ENCODE measurements at regions not wholly inside any gene's neighbourhood (a gene's known extent, or its start where the extent isn't known, plus 50 kb on each side); places are given as distances from the start of the nearest gene placed in this dataset.
"Not testable (repeated sequence)": the region's sequence is repeated elsewhere in the genome, so short reads cannot be mapped to it uniquely, and the experiment has no call there.

DNA sequence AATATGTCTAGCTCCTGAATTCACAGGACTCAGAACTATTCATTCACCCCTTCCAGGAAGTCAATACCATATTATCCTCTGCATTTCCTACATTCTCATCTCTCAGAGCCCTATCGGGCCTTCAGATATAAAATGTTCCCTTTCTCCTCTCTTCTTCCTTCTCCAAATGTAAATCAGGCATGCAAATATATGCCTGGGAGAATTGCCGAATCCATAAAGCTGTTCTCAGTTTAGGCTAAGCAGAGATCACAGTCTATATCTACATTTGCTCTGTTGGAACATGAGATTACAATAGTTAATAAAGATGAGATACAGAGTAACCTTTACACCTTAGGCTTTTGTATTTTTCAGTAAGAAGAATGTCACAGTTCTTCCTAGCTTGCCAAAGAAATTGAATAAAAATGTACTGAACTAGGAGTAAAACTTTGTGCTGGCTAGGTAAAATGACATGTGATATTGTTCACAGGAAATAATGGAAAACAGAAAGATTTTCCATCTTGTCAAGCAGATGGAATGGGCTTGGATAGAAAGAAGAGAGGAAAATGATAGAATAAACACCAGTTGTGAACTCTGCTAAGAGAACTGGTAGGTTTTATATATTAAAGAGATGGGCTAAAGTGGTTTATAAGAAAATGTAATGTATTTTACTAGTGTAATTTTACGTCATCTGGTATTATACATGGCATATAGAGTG, 161.5 kb downstream of the NRIP1 start:
- Mint-ChIP-seq H3K4me3 (no peak overlapping the region), H3K36me3 (ENCODE audit: insufficient read depth in 2 of 2) (no peaks in the 10 kb centered on the region), H3K27ac (peak overlapping the region; percentile 10), H3K9me3 (no peaks in the 10 kb centered on the region), H3K4me1 (ENCODE audit: low read depth) (peaks cover 22% of the 10 kb centered on the region), H3K27me3 (ENCODE audit: low read depth) (no peaks in the 10 kb centered on the region)
- ATAC-seq (replicated peaks in 1 of 2): no peak
- no peak for DNase-seq

DNA sequence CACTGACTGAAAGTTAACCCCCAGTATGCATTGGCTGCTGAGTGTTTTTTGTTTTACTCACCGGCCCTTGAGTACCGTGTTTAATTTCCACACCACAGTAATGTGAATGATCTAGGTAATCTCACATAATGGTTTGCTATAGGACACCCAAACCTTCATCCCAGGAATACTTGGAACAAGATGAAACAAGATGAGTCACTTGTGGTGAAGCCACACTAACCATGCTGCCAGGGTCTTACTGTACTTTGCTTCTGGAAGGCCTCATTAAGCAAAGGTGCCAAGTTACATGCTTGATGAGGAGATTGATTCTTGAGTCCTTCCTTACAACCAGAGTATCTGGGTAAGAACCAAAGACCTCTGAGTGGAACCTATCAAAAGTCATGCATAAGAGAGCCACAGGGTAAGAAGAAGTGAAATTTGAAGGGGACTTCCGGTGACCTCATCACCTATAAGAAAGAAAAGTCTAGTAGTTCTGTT, 163.3 kb downstream of the NRIP1 start:
- Mint-ChIP-seq H3K4me3 (peak overlapping the region; percentile 9 to 19), H3K27me3 (ENCODE audit: low read depth) (no peaks in the 10 kb centered on the region), H3K4me1 (ENCODE audit: low read depth) (peaks cover 22% of the 10 kb centered on the region), H3K36me3 (ENCODE audit: insufficient read depth in 2 of 2) (no peaks in the 10 kb centered on the region), H3K9me3 (no peaks in the 10 kb centered on the region), H3K27ac (peak overlapping the region; percentile 67)
- DNase-seq: peak; percentile 24 to 37
- peak; percentile 79 to 87 for ATAC-seq (replicated peaks in 1 of 2)

DNA sequence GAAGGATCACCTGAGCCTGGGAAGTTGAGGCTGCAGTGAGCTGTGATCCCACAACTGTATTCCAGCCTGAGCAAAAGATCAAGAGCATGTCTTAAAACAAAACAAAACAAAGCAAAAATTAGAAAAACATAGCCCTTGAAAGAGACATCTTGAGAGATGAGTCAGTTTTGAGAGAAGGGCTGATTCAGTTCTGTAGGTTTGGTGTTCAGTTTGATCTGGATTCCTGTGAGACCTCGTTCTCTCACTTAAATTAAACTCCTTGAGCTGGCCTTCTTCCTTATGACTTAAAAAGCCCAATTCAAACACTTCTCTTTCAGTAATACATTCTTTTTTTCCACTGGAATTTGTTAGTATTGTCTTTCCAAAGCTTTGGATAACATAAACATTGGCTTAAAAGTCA, 164.2 kb downstream of the NRIP1 start:
- Mint-ChIP-seq H3K4me1 (ENCODE audit: low read depth) (peaks cover 22% of the 10 kb centered on the region), H3K27ac (no peak overlapping the region), H3K27me3 (ENCODE audit: low read depth) (no peaks in the 10 kb centered on the region), H3K4me3 (peak overlapping the region; percentile 11 to 26), H3K36me3 (ENCODE audit: insufficient read depth in 2 of 2) (no peaks in the 10 kb centered on the region), H3K9me3 (no peaks in the 10 kb centered on the region)
- ATAC-seq (replicated peaks in 1 of 2): peak; percentile 69
- DNase-seq: no peak

DNA sequence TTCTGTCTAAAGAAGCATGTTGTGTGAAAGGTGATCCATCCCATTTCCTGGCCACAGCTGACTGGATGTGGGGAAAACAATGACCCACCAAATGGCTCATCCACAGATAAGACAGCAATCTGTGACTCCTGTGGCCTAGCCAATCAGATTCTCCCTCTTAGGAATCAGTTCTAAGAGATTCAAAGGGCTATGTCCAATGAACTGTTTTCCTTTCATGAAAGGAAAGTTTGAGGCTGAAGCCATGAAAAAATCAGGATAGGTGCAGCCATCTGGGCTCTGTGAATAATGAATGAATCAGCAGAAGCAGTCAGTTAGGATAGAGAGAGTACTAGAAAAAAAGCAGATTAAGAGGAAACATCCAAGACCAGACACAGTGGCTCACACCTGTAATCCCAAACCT, 164.7 kb downstream of the NRIP1 start:
- no peaks in the 10 kb centered on the region for H3K36me3 Mint-ChIP-seq (ENCODE audit: insufficient read depth in 2 of 2)
- ATAC-seq (replicated peaks in 1 of 2): no peak
- H3K9me3 Mint-ChIP-seq: no peaks in the 10 kb centered on the region
- H3K27ac Mint-ChIP-seq: peak overlapping the region; percentile 77
- peaks cover 22% of the 10 kb centered on the region for H3K4me1 Mint-ChIP-seq (ENCODE audit: low read depth)
- H3K4me3 Mint-ChIP-seq: peak overlapping the region; percentile 26 to 60
- H3K27me3 Mint-ChIP-seq (ENCODE audit: low read depth): no peaks in the 10 kb centered on the region
- DNase-seq: no peak

DNA sequence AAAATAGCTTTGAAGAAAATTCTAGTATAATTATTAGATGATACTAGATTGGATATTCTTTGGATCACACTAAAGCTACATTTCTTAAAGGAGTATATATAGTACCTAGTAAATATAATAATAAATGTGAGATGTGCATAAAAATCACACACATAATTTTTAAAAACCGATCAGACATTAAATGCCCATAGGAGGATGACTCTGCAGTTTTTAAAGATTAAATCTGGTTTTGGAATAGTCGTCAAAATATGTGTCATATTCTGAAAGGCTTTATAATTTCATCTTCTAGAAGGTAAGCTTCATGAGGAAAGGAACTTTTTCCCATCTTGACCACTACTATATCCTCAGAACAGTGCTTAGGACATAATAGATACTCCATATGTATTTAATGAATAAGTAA, 169.0 kb downstream of the NRIP1 start:
- DNase-seq: no peak
- Mint-ChIP-seq H3K4me3 (no peak overlapping the region), H3K27me3 (ENCODE audit: low read depth) (peaks cover 9% of the 10 kb centered on the region), H3K27ac (no peak overlapping the region), H3K36me3 (ENCODE audit: insufficient read depth in 2 of 2) (no peaks in the 10 kb centered on the region), H3K9me3 (peaks cover 0 to 1% of the 10 kb centered on the region in 2 donors), H3K4me1 (ENCODE audit: low read depth) (peaks cover 9% of the 10 kb centered on the region)
- ATAC-seq (replicated peaks in 1 of 2): no peak

DNA sequence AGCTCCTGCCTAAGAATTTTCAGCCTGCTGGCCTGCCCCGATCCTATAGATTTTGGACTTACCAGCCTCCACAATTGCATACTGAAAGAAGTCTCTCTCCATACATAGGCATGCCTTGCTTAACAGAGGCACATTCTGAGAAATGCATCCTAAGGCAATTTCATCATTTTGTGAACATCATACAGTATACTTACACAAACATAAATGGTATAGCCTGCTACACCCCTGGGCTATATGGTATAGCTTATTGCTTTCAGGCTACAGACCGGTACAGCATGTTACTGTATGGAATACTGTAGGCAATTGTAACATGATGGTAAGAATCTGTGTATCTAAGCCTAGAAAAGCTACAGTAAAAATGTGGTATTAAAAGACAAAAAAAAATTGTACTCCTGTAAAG, 174.7 kb downstream of the NRIP1 start:
- no peak overlapping the region for H3K4me3 Mint-ChIP-seq
- H3K9me3 Mint-ChIP-seq: peaks cover 0 to 1% of the 10 kb centered on the region in 2 donors
- H3K4me1 Mint-ChIP-seq (ENCODE audit: low read depth): no peaks in the 10 kb centered on the region
- no peak overlapping the region for H3K27ac Mint-ChIP-seq
- H3K36me3 Mint-ChIP-seq (ENCODE audit: insufficient read depth in 2 of 2): no peaks in the 10 kb centered on the region
- ATAC-seq (replicated peaks in 1 of 2) (no peak), DNase-seq (no peak)
- H3K27me3 Mint-ChIP-seq (ENCODE audit: low read depth): peaks cover 9% of the 10 kb centered on the region

DNA sequence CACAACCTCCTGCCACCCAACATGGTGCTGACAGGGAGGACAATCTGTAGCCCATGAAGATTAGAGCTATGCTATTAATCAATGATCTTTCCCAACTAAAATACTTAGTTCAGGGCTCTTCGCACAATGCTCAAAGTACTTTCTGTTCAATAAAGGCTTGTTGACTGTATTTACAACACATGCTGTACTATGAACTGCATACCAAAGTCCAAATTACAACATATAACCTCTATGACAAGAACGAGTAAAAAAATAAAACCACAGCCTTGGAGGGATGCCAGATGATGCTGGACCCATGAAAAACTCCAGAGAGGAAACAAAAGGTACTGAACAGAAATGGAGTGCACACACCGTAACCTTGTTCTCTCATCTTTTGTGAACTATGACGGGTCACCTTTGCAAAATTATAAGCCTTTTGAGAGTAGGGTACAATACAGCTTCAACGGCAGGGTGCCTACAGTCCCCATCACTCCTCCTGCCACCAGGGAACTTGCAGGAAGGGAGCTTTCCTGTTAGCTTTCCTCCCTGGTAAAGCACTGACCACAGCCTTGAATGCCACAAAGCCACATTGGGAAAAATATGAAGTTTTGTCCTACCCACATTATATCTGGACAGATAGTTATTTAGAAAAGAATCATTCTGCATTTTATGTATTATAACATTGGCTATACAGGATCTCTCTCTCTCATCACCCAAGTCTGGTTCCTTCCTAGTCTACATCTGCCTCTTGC, 175.6 kb downstream of the NRIP1 start:
- no peaks in the 10 kb centered on the region for H3K36me3 Mint-ChIP-seq (ENCODE audit: insufficient read depth in 2 of 2)
- peaks cover 9% of the 10 kb centered on the region for H3K27me3 Mint-ChIP-seq (ENCODE audit: low read depth)
- ATAC-seq (replicated peaks in 1 of 2) (no peak), DNase-seq (no peak)
- no peak overlapping the region for H3K27ac Mint-ChIP-seq
- H3K4me3 Mint-ChIP-seq: no peak overlapping the region
- H3K9me3 Mint-ChIP-seq: peaks cover 0 to 1% of the 10 kb centered on the region in 2 donors
- H3K4me1 Mint-ChIP-seq (ENCODE audit: low read depth): no peaks in the 10 kb centered on the region

DNA sequence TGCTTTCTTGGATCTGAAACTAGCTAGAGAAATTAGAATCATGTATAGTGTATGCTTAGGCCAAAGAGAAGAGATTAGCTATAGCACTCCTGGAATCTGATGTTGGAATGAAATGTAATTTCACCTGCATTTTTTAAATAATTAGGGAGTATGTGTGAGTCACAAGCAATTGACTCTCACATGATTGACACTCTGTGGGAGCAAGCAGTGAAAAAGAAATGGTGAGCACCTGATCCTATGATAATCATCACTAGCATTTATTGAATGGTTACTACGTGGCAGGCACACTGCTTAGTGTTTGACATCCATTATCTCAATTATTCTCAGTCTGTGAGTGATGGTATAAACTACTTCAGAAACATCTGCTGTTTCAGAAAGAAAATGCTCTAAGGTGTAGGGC, 176.6 kb downstream of the NRIP1 start:
- Mint-ChIP-seq H3K36me3 (ENCODE audit: insufficient read depth in 2 of 2) (no peaks in the 10 kb centered on the region), H3K9me3 (no peaks in the 10 kb centered on the region), H3K27ac (no peak overlapping the region), H3K27me3 (ENCODE audit: low read depth) (peaks cover 3% of the 10 kb centered on the region), H3K4me3 (no peak overlapping the region), H3K4me1 (ENCODE audit: low read depth) (no peaks in the 10 kb centered on the region)
- DNase-seq: no peak
- no peak for ATAC-seq (replicated peaks in 1 of 2)

DNA sequence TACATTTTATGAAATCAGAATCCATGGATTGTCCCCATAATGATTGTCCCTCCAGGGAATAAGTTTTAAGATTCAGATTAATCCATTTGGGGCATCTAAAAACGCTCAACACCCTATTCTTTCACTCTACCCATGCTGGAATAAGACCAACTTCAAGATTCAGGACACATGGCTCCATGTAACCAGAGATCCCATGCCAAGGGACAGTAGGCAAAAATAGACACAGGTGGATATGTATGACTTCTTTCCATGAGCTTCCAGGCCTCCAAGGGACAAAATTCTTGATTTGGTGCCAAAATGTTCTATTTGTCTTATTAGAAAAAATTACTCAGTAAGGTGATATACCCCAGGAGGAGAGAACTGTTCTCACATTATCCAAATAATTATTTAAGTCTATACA, 178.8 kb downstream of the NRIP1 start:
- Mint-ChIP-seq H3K36me3 (ENCODE audit: insufficient read depth in 2 of 2) (no peaks in the 10 kb centered on the region), H3K9me3 (no peaks in the 10 kb centered on the region), H3K4me1 (ENCODE audit: low read depth) (no peaks in the 10 kb centered on the region), H3K27ac (no peak overlapping the region), H3K27me3 (ENCODE audit: low read depth) (no peaks in the 10 kb centered on the region), H3K4me3 (no peak overlapping the region)
- ATAC-seq (replicated peaks in 1 of 2) (no peak), DNase-seq (no peak)

DNA sequence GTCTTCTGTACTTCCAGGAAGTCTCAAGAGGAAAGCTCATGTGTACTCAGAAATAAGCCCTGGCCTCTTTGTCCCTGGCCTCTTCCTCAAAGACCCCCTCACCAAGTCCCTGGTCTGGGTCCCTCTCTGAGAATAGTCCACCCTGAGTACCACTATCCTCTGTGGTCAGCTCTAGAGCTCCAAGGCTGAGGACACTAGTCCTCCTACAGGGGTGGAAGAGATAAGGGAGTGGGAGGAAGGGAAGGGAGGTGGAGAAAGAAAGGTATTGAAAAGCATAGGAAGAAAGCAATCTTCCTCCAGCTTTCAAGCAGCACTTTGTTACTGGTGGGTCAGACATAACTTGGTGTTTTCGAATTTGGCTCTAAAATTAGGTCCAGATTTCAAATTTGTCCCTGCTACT, 181.4 kb downstream of the NRIP1 start:
- Mint-ChIP-seq H3K4me1 (ENCODE audit: low read depth) (no peaks in the 10 kb centered on the region), H3K9me3 (no peaks in the 10 kb centered on the region), H3K27me3 (ENCODE audit: low read depth) (no peaks in the 10 kb centered on the region), H3K36me3 (ENCODE audit: insufficient read depth in 2 of 2) (no peaks in the 10 kb centered on the region), H3K4me3 (no peak overlapping the region), H3K27ac (no peak overlapping the region)
- ATAC-seq (replicated peaks in 1 of 2) (no peak), DNase-seq (no peak)

DNA sequence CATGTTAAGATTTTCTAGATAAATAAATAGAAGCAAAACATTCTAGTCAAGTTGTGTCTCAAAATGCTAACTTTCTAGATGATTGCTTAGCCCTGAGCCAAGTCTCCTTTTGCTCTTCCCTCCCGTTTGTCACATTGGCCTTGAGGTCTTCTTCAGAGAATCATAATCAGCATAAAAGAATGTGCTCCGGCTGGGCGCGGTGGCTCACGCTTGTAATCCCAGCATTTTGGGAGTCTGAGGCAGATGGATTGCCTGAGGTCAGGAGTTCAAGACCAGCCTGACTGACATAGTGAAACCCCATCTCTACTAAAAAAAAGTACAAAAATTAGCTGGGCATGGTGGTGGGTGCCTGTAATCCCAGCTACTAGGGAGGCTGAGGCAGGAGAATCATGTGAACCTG, 182.3 kb downstream of the NRIP1 start:
- not testable (repeated sequence) for H3K4me1 Mint-ChIP-seq (ENCODE audit: low read depth); H3K27ac Mint-ChIP-seq; H3K4me3 Mint-ChIP-seq; ATAC-seq (replicated peaks in 1 of 2); H3K9me3 Mint-ChIP-seq; DNase-seq; H3K36me3 Mint-ChIP-seq (ENCODE audit: insufficient read depth in 2 of 2); H3K27me3 Mint-ChIP-seq (ENCODE audit: low read depth)

DNA sequence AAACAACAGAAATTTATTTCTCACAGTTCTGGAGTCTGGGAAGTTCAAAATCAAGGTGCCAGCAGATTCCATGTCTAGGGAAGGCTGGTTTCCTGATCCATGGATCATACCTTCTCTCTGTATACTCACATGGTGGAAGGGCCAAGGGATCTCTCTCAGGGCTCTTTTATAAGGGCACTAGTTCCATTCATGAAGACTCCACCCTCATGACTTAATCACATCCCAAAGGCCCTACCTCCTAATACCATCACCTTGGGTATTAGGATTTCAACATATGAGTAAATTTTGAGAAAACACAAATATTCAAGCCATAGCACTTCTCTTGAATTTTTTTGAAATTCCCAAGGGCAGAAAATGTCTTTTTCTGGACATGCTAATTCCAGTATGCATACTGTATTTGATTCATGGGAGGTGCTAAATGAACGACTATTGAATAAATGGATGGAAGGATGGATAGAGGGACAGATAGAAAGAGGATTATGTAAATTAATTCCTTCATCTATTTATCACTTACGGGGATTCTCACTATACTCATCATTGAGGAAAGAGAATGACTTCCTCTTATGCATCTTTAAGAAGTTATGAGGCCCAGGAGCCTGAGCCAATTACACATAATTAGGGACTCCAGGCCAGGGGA, 182.8 kb downstream of the NRIP1 start:
- Mint-ChIP-seq H3K9me3 (no peaks in the 10 kb centered on the region), H3K4me3 (no peak overlapping the region), H3K27ac (no peak overlapping the region), H3K36me3 (ENCODE audit: insufficient read depth in 2 of 2) (no peaks in the 10 kb centered on the region), H3K4me1 (ENCODE audit: low read depth) (no peaks in the 10 kb centered on the region), H3K27me3 (ENCODE audit: low read depth) (no peaks in the 10 kb centered on the region)
- DNase-seq (no peak), ATAC-seq (replicated peaks in 1 of 2) (no peak)

DNA sequence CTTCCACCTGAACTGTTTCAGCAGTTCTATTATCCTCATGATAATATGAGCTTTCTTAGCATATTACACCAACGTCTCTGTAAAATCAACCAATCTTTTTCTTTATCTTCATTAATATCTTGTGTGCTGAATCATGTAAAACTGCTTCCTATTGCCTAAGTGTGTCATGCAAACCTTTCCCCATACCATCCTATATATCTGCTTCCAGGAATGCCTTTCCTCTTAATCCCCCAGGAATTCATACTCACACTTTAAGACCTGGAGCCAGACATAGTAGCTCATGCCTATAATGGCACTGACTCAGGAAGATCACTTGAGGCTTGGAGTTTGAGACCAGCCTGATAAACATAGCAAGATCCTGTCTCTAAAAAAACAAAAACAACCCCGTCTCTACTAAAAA, 183.9 kb downstream of the NRIP1 start:
- H3K27me3 Mint-ChIP-seq (ENCODE audit: low read depth): no peaks in the 10 kb centered on the region
- H3K4me3 Mint-ChIP-seq: no peak overlapping the region
- DNase-seq (no peak), ATAC-seq (replicated peaks in 1 of 2) (no peak)
- no peaks in the 10 kb centered on the region for H3K4me1 Mint-ChIP-seq (ENCODE audit: low read depth)
- H3K9me3 Mint-ChIP-seq: no peaks in the 10 kb centered on the region
- H3K36me3 Mint-ChIP-seq (ENCODE audit: insufficient read depth in 2 of 2): no peaks in the 10 kb centered on the region
- no peak overlapping the region for H3K27ac Mint-ChIP-seq
